Activated CD4-positive, alpha-beta memory T cell treated with anti-CD3 and anti-CD28 coated beads, Interleukin-2, amount 10 ng/mL, durations not matched to agents 7 days and 5 days (primary cell): ENCODE measurements at regions not wholly inside any gene's neighbourhood (a gene's known extent, or its start where the extent isn't known, plus 50 kb on each side); places are given as distances from the start of the nearest gene placed in this dataset.

Experiments
- CTCF ChIA-PET: fragments of 350-600 bp; sonication (Branson Sonifier 250); formaldehyde crosslinking; loops from one replicate; lab custom pipeline; 2021; ENCODE audit warnings: antibody characterized with exemption, inconsistent platforms; lab: Charles Lee
- POLR2A ChIA-PET: fragments of 350-600 bp; sonication (Branson Sonifier 250); formaldehyde crosslinking; loops from one replicate; lab custom pipeline; 2021; ENCODE audit warnings: antibody characterized with exemption; lab: Charles Lee
- DNase-seq: peaks from one replicate; pipeline ENCODE4 v3.0.0-alpha.2; 2020
- H3K27ac Mint-ChIP-seq: one replicate; pipeline ENCODE4 v1.8.0; 2021; ENCODE audit warnings: mild to moderate bottlenecking, mixed read lengths
- H3K27me3 Mint-ChIP-seq: one replicate; pipeline ENCODE4 v1.8.0; 2021; ENCODE audit warnings: mixed read lengths
- H3K36me3 Mint-ChIP-seq: one replicate; pipeline ENCODE4 v1.8.0; 2021; ENCODE audit warnings: low read depth, mixed read lengths
- H3K4me1 Mint-ChIP-seq: one replicate; pipeline ENCODE4 v1.8.0; 2021; ENCODE audit warnings: mixed read lengths
- H3K4me3 Mint-ChIP-seq: one replicate; pipeline ENCODE4 v1.8.0; 2021; ENCODE audit warnings: mild to moderate bottlenecking, mixed read lengths
- H3K9me3 Mint-ChIP-seq: one replicate; pipeline ENCODE4 v1.8.0; 2021; ENCODE audit warnings: mixed read lengths

GRCh38 chr10:21202776-21203462 is 305.8 kb upstream of the NEBL start:
- H3K4me1 Mint-ChIP-seq, result no peaks in the 10 kb centered on the region
- no peaks in the 10 kb centered on the region for H3K36me3 Mint-ChIP-seq
- CTCF ChIA-PET, result no interaction called here
- POLR2A ChIA-PET, result no interaction called here
- H3K4me3 Mint-ChIP-seq, result no peak overlapping the region
- no peak for DNase-seq
- H3K9me3 Mint-ChIP-seq, result peaks cover 10% of the 10 kb centered on the region
- no peak overlapping the region for H3K27ac Mint-ChIP-seq
- H3K27me3 Mint-ChIP-seq, result no peaks in the 10 kb centered on the region

GRCh38 chr10:21199501-21199900 is 302.4 kb upstream of the NEBL start:
- Mint-ChIP-seq H3K4me1 (no peaks in the 10 kb centered on the region), H3K4me3 (no peak overlapping the region), H3K9me3 (peaks cover 11% of the 10 kb centered on the region), H3K27ac (no peak overlapping the region), H3K27me3 (no peaks in the 10 kb centered on the region), H3K36me3 (no peaks in the 10 kb centered on the region)
- ChIA-PET CTCF (no interaction called here), POLR2A (no interaction called here)
- DNase-seq, result no peak

- ChIA-PET CTCF (no interaction called here), POLR2A (no interaction called here)
- no peak overlapping the region for H3K27ac Mint-ChIP-seq
- DNase-seq, result no peak
- H3K9me3 Mint-ChIP-seq, result peaks cover 11% of the 10 kb centered on the region
- no peaks in the 10 kb centered on the region for H3K36me3 Mint-ChIP-seq
- no peak overlapping the region for H3K4me3 Mint-ChIP-seq
- H3K4me1 Mint-ChIP-seq, result no peaks in the 10 kb centered on the region
- H3K27me3 Mint-ChIP-seq, result no peaks in the 10 kb centered on the region
Measured at GRCh38 chr10:21197838-21198237, 300.7 kb upstream of the NEBL start.

- Mint-ChIP-seq H3K27me3 (no peaks in the 10 kb centered on the region), H3K36me3 (no peaks in the 10 kb centered on the region), H3K27ac (no peak overlapping the region), H3K4me3 (no peak overlapping the region), H3K9me3 (peaks cover 11% of the 10 kb centered on the region), H3K4me1 (no peaks in the 10 kb centered on the region)
- DNase-seq, result no peak
- ChIA-PET POLR2A (no interaction called here), CTCF (no interaction called here)
Measured at GRCh38 chr10:21196822-21197395, 299.8 kb upstream of the NEBL start.

GRCh38 chr10:21195252-21195651 is 298.1 kb upstream of the NEBL start:
- Mint-ChIP-seq H3K27me3 (no peaks in the 10 kb centered on the region), H3K4me3 (no peak overlapping the region), H3K4me1 (no peaks in the 10 kb centered on the region), H3K27ac (no peak overlapping the region), H3K9me3 (peaks cover 11% of the 10 kb centered on the region), H3K36me3 (no peaks in the 10 kb centered on the region)
- ChIA-PET POLR2A (no interaction called here), CTCF (no interaction called here)
- no peak for DNase-seq

- H3K4me3 Mint-ChIP-seq, result no peak overlapping the region
- CTCF ChIA-PET, result no interaction called here
- no peak for DNase-seq
- H3K9me3 Mint-ChIP-seq, result peaks cover 11% of the 10 kb centered on the region
- no peaks in the 10 kb centered on the region for H3K4me1 Mint-ChIP-seq
- POLR2A ChIA-PET, result no interaction called here
- no peak overlapping the region for H3K27ac Mint-ChIP-seq
- H3K27me3 Mint-ChIP-seq, result no peaks in the 10 kb centered on the region
- no peaks in the 10 kb centered on the region for H3K36me3 Mint-ChIP-seq
Measured at GRCh38 chr10:21194510-21194993, 297.4 kb upstream of the NEBL start.

GRCh38 chr10:21193196-21193595 is 296.1 kb upstream of the NEBL start:
- Mint-ChIP-seq H3K36me3 (no peaks in the 10 kb centered on the region), H3K4me3 (no peak overlapping the region), H3K27ac (no peak overlapping the region), H3K4me1 (no peaks in the 10 kb centered on the region), H3K9me3 (peaks cover 6% of the 10 kb centered on the region), H3K27me3 (no peaks in the 10 kb centered on the region)
- no peak for DNase-seq
- ChIA-PET POLR2A (no interaction called here), CTCF (no interaction called here)

- no peak for DNase-seq
- no peaks in the 10 kb centered on the region for H3K9me3 Mint-ChIP-seq
- no peaks in the 10 kb centered on the region for H3K4me1 Mint-ChIP-seq
- no peaks in the 10 kb centered on the region for H3K27me3 Mint-ChIP-seq
- no peak overlapping the region for H3K27ac Mint-ChIP-seq
- H3K4me3 Mint-ChIP-seq, result no peak overlapping the region
- ChIA-PET POLR2A (no interaction called here), CTCF (no interaction called here)
- no peaks in the 10 kb centered on the region for H3K36me3 Mint-ChIP-seq
Measured at GRCh38 chr10:21191512-21191911, 294.4 kb upstream of the NEBL start.

GRCh38 chr10:21184984-21185383 is 287.9 kb upstream of the NEBL start:
- no peaks in the 10 kb centered on the region for H3K36me3 Mint-ChIP-seq
- ChIA-PET POLR2A (no interaction called here), CTCF (no interaction called here)
- no peak overlapping the region for H3K27ac Mint-ChIP-seq
- H3K4me1 Mint-ChIP-seq, result no peaks in the 10 kb centered on the region
- H3K4me3 Mint-ChIP-seq, result no peak overlapping the region
- H3K9me3 Mint-ChIP-seq, result peaks cover 3% of the 10 kb centered on the region
- DNase-seq, result no peak
- no peaks in the 10 kb centered on the region for H3K27me3 Mint-ChIP-seq

GRCh38 chr10:21184216-21184615 is 287.1 kb upstream of the NEBL start:
- POLR2A ChIA-PET, result no interaction called here
- peaks cover 3% of the 10 kb centered on the region for H3K9me3 Mint-ChIP-seq
- no peak for DNase-seq
- no peaks in the 10 kb centered on the region for H3K27me3 Mint-ChIP-seq
- H3K36me3 Mint-ChIP-seq, result no peaks in the 10 kb centered on the region
- H3K27ac Mint-ChIP-seq, result no peak overlapping the region
- CTCF ChIA-PET, result no interaction called here
- H3K4me3 Mint-ChIP-seq, result no peak overlapping the region
- no peaks in the 10 kb centered on the region for H3K4me1 Mint-ChIP-seq

GRCh38 chr10:21183025-21183424 is 285.9 kb upstream of the NEBL start:
- Mint-ChIP-seq H3K27me3 (no peaks in the 10 kb centered on the region), H3K4me3 (no peak overlapping the region), H3K4me1 (no peaks in the 10 kb centered on the region), H3K27ac (no peak overlapping the region), H3K9me3 (peaks cover 3% of the 10 kb centered on the region), H3K36me3 (no peaks in the 10 kb centered on the region)
- ChIA-PET CTCF (no interaction called here), POLR2A (no interaction called here)
- DNase-seq, result no peak

- ChIA-PET CTCF (no interaction called here), POLR2A (no interaction called here)
- Mint-ChIP-seq H3K27me3 (peaks cover 6% of the 10 kb centered on the region), H3K36me3 (no peaks in the 10 kb centered on the region), H3K4me3 (no peak overlapping the region), H3K27ac (no peak overlapping the region), H3K9me3 (peaks cover 3% of the 10 kb centered on the region), H3K4me1 (no peaks in the 10 kb centered on the region)
- no peak for DNase-seq
Measured at GRCh38 chr10:21181451-21181850, 284.3 kb upstream of the NEBL start.

GRCh38 chr10:21180604-21181003 is 283.5 kb upstream of the NEBL start:
- no peaks in the 10 kb centered on the region for H3K4me1 Mint-ChIP-seq
- CTCF ChIA-PET, result no interaction called here
- no peaks in the 10 kb centered on the region for H3K9me3 Mint-ChIP-seq
- no peaks in the 10 kb centered on the region for H3K36me3 Mint-ChIP-seq
- H3K4me3 Mint-ChIP-seq, result no peak overlapping the region
- peaks cover 12% of the 10 kb centered on the region for H3K27me3 Mint-ChIP-seq
- H3K27ac Mint-ChIP-seq, result no peak overlapping the region
- DNase-seq, result no peak
- POLR2A ChIA-PET, result no interaction called here

- CTCF ChIA-PET, result interaction anchor here (0.7 kb wide), 1 partner anchor 473 kb away, joined by 3 read pairs; no protein-coding TSS in a partner anchor
- no peak overlapping the region for H3K27ac Mint-ChIP-seq
Measured at GRCh38 chr10:21176934-21177480, 279.9 kb upstream of the NEBL start.

More at GRCh38 chr10:21176934-21177480, 279.9 kb upstream of the NEBL start:
- Mint-ChIP-seq H3K27me3 (peaks cover 38% of the 10 kb centered on the region), H3K9me3 (no peaks in the 10 kb centered on the region), H3K4me1 (peaks cover 5% of the 10 kb centered on the region), H3K4me3 (no peak overlapping the region), H3K36me3 (peaks cover 2% of the 10 kb centered on the region)
- POLR2A ChIA-PET, result no interaction called here
- DNase-seq, result no peak
